ENCODE measurements at regions not wholly inside any gene's neighbourhood (a gene's known extent, or its start where the extent isn't known, plus 50 kb on each side); places are given as distances from the start of the nearest gene placed in this dataset.

DNA sequence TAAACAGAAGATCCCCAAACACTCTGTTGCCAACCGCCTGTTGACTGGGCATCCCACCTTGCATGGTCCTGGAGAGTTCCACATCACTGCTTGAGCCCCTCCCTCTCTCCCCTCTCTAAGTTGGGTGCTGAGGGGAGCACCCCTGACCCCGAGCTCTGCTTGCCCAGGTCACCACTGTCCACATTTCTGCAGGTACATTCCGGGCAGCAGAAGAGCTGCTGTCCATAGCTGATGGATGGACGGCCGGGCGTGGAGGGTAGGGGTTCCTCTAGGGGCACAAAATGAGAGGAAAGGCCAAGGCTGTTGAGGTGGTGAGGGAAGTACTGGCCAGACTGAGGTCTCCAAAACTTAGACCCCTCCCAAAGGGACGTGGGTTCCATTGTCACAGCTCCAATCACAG lies 227.4 kb upstream of the PPP2R2D start:
- DNase-seq (ENCODE audit: low spot score), result no peak

DNA sequence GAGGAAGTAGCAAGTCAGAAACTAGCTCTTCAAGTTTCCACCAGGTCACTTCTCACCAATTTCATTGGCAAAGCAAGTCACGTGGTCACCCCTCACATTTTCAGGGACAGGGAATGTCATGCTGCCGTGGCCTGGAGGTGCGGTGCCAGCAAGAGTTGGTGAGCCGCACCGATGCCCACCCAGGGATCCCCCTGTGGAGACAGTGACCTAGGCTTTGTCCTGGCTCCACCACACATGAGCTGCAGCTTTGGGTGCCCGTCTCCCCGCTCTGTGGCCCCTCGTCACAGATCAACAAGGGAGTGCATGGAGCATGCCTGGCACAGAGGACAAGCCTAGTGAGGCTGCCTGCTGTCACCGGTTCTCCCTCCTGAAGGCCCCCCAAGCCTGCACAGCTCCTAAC lies 226.7 kb upstream of the PPP2R2D start:
- no peak for DNase-seq (ENCODE audit: low spot score)

DNA sequence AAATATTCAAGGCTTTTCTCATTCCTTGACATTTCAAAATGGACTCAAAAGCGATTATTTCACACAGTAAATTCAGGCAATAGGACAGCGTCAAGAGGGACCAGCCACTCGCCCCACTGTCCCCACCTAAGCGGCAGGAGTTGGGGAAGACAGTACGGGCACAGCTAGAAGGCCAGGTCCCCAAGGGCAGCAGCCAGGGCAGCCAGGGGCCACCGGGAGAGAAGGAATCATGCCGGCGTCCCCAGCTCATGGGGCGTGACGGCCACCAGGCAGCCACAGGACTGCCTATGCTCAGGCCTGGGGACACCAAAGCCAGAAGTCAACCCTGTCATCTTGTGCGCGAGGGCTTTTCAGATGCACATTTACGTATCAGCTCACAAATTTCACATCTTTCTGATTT lies 225.7 kb upstream of the PPP2R2D start:
- DNase-seq (ENCODE audit: low spot score), result no peak

DNA sequence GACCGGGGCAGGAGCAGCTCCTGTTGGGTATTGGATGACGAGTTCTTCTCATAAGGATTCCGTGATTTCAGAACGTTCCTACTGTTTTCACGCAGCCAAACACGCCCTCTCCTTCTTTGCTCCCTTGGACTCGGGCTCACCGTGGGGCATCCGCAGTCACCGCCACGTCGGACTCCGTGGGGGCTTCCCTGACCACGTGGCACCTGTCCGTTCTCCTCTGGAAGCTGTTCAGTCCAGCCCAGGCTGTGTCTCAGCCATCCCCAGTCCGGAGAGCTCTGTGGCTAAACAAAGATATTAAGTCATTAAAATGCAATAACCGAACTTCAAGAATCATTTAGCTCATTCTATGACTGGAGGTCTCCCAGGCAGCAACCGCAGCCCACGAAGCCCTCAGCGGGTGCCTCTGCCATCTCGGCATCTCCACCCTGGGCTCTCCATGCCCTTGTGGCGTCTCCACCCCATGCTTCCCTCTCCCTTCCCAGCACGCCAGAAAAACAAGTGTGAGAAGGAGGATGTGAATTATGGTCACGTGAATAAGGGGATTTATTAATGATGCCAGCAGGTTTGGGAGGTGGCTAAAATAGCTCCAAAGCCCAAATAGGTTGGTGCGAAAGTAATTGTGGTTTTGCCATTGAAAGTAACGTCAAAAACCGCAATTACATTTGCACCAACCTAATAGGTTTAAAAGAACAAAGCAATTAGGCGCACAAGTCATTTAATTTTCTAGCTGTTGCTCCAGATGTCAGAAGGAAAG lies 224.6 kb upstream of the PPP2R2D start:
- DNase-seq (ENCODE audit: low spot score), result no peak

DNA sequence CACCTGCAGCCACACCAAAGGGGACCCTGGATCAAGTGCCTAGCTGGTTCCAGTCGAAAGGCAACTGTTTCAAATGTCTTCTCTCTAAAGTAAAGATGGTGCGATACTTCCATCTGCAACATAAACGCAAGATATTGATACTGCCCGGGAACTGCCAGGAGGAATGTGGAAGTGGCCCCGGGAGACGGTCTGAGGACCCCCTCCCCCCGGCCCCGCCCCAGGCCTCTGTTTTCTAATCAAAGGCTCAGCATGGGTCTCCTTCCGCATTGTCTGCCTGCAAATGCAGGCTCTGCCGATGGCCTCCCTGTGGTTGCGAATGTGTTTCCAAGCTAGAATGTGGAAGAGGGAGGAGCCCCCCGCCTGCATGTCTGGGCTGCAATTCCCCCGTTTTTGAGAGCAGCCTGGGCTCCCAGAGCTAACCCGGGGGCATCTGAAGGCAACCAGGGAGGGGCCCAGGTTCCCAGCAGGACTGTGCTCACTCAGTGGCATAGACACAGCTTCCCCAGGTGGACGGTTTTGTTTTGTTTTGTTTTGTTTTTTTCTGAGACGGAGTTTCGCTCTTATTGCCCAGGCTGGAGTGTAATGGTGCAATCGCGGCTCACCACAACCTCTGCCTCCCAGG lies 223.9 kb upstream of the PPP2R2D start:
- DNase-seq (ENCODE audit: low spot score), result no peak

DNA sequence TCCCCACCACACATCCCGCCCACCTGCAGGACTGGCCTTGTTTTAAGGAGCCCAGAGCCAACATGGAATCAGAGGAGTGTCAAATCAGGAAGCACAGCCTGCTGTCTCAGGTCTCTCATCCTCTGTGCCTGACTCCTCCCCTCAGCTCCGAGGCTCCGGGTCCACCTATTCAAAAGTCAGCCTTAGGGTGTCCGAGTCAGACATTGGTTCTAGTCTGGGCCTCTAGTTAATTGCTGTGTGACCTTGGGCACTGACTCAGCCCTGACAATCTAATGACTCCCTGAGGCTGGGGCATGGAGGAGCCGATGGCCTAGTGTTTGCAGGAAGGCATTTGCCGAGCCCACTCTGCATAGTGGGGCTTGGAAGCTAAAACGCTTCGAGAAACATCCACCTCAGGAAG lies 223.1 kb upstream of the PPP2R2D start:
- no peak for DNase-seq (ENCODE audit: low spot score)

DNA sequence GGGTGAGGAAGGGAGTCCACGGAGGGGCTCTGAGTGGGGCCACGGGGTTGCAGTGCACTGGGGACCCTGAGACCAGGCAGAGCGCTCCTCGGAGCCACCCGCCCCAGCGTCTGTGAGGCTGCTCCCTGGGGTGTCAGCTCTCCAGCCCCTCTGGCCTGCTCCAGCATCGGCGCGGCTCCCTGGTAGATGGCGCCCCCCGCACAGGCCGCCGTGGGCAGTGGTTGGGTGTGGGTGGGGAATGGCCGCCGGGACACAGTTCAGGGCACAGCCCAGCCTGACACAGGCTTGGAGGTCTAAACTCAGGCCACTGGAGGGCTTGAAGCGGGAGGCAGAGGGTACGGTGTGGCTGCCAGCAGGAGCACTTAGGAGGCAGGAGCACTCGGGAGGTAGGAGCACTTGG lies 222.6 kb upstream of the PPP2R2D start:
- DNase-seq (ENCODE audit: low spot score), result no peak

DNA sequence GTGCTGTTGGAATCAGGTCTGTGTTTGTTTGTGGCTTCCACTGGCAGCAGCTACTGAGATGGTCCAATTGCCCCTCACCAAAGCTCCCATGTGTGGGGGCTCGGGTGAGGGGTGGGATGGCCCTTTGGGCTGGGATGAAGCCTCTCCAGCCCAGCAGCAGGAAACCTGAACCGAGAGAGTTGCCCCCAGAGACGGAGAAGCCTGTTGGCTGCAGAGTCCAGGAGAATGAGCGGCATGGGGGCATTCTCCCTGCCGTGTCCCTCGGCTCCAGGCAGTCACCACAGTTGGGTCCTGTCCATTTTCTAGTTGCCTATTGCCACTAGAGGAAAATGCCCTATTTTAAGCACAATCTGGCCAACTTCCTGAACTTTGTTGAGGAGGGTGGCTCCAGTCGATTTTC lies 222.2 kb upstream of the PPP2R2D start:
- DNase-seq (ENCODE audit: low spot score), result no peak

DNA sequence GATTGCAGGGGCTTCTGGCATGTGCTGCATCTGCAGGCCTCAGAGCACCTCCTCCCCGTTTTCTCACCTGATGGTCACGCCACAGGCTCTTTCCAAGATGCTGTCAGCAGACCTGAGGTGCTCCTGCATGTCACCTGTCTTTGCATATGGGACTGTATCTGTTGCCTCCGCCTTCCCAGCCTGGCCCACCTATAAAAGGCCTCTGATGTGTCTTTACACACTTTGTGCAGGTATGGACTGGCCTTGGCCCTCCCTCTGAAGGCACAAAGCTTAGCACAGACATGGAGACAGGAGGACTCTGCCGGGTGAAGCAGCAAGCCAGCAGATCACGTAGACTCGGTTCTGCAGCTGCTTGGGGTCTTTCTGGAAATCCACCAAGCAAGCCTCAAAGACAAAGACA lies 220.9 kb upstream of the PPP2R2D start:
- DNase-seq (ENCODE audit: low spot score), result no peak

DNA sequence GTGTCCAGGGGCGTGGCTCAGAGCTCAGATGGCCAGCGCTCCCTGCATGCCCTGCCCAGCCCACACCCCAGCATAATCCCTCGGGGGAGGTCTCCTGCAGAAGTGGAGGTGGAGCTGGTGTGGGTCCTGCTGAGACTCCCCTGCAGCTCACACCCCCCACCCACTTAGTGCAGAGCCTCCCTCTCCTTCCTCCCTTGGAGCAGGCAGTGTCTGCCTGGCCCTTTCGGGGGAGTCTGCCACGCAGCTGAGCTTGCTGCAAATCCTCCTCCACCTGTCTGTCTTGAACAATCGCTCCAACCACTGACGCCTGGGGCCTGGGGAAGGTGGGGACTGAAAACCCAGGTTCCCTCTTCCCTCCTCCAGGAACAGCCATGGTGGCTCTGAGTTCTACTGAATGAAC lies 219.7 kb upstream of the PPP2R2D start:
- DNase-seq (ENCODE audit: low spot score), result no peak

DNA sequence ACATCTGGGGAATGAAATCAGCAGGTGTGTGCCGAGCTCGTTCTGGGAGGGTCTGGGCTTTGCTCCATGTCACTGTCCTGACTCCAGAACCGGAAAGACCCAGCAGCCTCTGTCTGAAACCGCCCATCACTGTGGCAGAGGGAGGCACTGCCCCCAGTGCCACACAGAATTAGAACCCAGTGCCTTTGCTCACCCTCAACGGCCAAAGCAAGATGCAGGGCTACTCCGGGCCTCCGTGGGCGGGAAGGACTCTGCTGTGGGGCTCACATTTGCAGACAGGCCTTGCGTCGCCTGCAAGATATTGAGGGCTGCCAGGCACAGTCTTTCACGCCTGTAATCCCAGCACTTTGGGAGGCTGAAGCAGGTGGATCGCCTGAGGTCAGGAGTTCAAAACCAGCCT lies 219.2 kb upstream of the PPP2R2D start:
- no peak for DNase-seq (ENCODE audit: low spot score)

DNA sequence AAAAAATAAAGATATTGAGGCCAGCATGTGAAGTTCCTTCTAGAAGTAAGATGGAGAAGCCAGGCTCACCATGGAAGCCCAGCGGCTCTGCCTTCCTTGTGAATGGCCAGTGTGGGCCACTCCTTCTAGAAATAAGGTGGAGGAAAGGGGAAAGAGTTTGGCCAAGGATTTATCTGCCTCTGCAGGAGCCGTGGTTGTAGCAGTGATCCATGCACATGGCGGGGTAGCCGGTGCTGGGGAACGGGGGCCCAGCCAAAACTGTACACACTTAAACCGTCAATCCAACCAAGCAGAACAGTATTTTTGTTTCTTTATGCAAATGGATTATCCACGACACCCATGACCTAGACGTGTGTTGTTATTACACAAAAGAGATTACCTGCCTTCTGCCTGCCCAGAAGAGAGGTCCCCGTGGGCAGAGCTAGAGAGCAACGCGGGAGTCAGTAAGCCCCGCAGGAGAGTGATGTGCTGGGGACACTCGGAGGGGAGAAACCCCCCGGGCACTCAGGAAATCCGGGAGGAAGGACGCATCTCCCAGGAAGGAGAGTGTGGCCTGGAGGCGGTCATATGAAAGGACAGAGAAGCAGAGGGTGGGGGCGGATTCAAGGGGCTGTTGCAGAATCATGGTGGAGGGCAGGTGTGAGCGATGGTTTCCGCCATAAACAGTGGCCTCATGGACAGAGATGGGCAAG lies 218.4 kb upstream of the PPP2R2D start:
- no peak for DNase-seq (ENCODE audit: low spot score)

DNA sequence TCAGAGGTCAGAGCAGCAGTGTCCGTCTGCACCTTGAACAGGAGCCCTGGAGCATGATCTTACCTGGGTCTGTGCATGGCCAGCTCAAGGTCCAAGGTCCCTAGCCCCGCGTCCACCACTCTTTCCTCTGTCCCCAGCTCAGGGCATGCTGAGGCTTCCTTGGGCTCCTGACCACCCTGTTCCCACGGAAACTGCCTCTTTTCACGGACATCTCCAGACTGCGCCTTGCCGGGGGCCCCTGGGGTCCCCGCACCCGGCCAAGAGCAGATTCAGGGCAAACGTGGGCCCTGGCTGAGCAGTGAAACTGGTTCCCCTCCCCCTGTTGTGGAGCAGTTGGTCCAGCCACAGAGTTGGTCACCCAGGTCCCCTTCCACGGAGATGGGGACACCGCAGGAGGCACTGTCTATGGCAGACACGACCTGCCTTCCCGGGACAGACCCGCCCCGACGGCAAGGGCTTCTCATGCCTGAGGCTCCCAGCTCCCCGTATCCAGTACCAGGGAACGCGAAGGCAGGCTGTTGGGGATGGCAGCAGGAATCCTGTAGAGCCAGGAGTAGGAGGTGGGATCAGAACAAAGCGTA lies 217.4 kb upstream of the PPP2R2D start:
- DNase-seq (ENCODE audit: low spot score), result no peak

DNA sequence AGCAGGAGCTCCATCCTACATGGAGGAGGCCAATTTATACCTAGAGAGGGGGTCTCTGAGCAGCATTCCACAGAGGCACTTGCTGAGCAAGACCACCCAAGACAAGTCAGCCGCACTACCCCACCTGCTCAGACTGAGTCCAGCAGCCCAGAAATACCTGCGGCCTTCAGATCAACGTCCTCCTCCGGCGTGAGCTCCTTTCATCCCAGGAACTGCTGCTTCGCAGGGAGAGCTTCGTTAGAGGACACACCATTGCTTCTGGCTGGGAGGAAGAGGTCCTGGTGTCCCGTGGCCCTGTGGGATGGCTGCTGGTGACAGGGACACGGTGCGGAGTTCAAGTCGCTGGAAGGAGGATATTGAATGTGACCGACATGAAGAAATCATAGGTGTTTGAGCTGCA lies 216.9 kb upstream of the PPP2R2D start:
- DNase-seq (ENCODE audit: low spot score), result no peak

DNA sequence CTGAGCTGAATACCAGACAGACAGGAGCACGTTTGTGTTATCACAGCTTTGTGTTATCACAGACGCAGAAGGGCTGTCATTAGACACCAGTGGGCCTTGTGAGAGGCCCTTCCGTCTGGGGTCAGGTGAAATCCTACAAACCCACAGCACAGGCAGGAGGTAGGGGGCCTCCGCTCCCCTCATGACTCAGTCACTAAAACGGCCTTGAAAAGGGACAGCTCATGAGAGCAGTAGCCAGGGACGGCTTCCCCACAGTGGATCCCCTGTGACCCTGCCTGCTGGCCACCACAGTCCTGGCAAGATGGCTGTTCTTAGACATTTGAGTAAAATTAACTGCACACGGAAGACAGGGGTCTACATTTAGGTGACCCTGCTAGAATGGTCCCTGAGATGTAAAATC lies 215.8 kb upstream of the PPP2R2D start:
- DNase-seq (ENCODE audit: low spot score), result no peak

DNA sequence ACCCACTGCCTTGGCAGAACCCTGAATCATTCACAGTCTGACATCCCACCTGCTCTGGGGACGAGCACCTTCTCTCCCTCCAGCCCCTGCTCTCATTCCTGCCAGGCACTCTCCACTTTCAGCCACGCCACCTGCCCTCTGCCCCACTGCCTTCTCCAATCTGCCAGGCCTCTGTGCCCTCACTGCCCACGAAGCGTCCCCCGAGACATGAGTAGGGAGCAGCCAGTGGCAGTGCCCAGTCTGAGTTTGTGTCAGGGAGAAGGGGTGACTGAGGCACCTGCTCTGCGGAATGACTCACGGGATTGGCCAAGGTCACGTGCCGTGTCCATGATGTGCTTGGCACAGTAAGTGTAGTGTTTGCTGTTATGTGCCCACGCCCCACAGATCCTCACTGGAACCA lies 215.2 kb upstream of the PPP2R2D start:
- DNase-seq (ENCODE audit: low spot score), result no peak

DNA sequence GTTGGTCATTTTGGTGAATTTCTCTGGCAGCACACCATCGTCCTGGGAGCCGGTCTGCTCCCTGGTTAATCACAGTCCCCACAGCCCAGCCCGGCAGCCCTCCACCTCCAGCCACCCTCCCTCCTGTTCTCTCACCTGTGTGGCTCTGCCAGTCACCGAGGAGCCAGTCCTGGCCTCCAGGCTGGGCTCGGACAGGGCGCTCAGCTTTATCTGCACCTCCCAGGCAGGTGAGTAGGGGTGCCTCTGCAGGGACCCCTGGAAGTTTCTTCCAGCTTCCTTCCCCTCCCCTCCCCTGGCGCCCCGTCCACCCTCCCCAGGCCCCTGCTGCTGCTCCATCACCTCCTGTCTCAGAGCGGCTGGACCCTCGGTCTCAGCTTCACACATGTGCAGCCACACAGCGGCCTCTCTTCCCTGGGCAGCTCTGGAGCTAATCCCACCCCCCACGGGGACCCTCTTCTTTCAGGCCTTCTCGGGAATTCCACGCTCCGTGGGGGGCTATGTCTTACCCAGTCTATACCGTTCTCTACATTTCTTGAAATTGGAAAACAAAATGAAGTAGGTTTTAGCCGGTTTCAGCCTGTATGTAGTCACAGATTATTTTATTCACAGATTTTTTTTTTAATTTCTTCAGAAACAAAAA lies 213.9 kb upstream of the PPP2R2D start:
- no peak for DNase-seq (ENCODE audit: low spot score)

DNA sequence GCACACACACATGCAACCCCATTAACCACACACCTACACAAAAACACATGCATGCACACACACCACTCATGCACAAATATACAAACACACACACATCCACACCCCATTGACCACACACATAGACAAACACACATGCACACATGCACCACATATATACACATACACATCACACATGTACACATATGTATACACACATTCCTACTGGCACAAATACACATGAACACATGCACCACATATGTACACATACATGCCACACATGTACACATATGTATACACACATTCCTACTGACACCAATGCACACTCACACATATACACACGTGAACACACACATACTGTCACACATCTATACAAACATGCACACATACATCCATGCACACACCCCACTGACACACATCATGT lies 212.5 kb upstream of the PPP2R2D start:
- no peak for DNase-seq (ENCODE audit: low spot score)

DNA sequence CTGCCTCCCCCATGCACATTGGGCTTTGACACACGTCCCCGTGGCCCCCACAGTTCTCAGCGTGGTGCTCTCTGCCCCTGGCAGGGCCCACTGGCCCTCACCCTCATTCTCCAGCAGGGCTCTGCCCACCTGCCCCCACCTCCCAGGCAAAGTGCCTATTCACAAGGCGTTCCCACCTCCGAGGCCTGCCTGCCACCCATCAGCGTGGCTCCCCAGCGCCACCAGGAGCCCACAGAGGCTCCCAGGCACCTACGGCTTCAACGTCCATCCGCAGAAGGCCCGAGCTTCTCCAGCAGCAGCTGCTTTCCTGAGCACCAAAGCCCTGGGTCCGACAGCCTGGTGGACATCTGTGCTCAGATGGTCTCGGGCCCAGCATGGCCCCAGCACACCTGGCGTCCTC lies 211.8 kb upstream of the PPP2R2D start:
- no peak for DNase-seq (ENCODE audit: low spot score)

DNA sequence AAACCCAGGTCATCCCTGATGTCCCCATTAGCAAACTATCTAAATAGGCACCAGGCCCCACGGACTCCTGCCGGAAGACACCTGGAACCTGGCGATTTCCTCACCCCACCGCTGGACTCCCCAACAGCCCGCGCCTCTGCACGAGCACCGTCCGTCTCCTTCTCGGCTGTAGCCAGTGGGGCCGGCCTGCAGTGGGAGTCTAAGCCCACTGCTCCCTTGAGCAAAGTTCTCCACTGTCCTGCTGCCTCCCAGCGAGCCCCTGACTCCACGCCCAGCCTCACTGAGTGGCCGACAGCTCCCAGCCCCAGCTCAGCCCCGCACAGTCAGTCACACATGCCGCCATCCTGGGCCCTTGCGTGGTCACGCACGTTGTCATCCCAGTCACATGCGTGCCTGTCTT lies 211.3 kb upstream of the PPP2R2D start:
- DNase-seq (ENCODE audit: low spot score), result no peak

DNA sequence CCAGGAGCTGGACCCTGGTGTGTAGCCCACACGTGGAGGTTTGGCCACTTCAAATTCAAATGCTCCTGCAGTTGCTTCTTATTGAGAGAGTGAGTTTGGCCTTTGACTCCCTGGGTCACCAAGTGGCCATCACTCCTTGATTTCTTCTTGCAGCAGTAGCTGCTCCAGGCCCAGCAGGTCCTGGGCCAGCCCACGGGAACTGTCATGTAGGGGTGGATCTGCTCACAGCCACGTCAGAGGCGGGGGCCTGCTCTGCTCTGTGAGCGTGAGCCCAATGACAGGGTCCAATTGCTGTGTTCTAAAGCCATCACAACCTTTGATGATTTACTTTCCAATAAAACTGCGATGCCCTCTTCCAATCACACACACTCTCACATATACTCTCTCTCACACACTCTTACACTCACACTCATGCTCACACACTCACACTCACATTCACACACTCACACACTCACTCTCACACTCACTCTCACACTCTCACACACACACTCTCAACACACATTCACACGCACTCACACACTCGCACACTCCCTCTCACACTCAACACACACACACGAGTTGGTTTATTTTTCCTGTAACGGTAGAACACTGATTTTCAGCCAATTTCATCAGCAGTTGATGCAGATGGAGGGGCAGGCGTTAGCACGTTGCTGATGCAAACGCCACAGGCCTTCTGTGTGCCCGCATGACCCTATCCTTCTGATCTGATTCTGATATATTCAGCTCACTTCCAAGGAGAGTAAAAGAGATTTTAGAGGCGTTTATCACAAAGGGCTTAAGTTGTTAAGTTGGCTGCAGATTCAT lies 210.7 kb upstream of the PPP2R2D start:
- DNase-seq (ENCODE audit: low spot score), result no peak

DNA sequence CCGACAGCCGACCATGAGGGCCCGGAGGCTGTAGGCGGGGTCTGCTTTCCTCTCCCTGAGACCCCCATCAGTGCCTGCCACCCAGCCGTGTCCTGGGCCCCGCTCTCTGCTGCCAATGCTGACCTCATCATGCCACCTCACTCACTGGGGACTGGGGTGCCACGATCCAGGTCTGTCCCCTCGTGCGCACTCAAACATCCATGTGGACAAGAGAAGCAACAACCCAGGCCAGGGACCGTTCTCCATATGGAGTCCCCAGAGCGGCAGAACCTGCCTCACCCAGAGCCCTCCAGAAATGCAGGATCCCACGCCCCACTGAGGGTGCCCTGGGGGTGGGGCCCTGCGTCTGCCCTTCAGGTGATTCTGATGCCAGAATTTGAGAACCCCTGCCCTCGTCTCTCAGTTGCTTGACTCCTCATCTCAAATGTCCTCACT lies 210.0 kb upstream of the PPP2R2D start:
- no peak for DNase-seq (ENCODE audit: low spot score)

Data from COLO829 (cell line).